Esophagus squamous epithelium (tissue), 5 donors: ENCODE measurements at regions not wholly inside any gene's neighbourhood (a gene's known extent, or its start where the extent isn't known, plus 50 kb on each side); places are given as distances from the start of the nearest gene placed in this dataset.
"Not testable (repeated sequence)": the region's sequence is repeated elsewhere in the genome, so short reads cannot be mapped to it uniquely, and the experiment has no call there.

Source experiments
- DNase-seq: peaks from one replicate; lab custom pipeline; 2025; lab: John Stamatoyannopoulos, UW
- H3K27ac ChIP-seq, 4 donors: fragments of 200-600 bp; sonication (generic); one replicate each; pipeline ENCODE4 v1.5.1; 2016 to 2019; ENCODE audit warnings: mild to moderate bottlenecking in 1 of 4
- H3K27me3 ChIP-seq, 4 donors: fragments of 200-600 bp; sonication (generic); 1 replicate in 3 of 4; 2 replicates in 1 of 4; pipeline versions ENCODE4 v1.5.1 to v1.6.0; 2017 to 2021; ENCODE audit warnings: antibody characterized with exemption in 1 of 4
- H3K36me3 ChIP-seq, 3 donors: fragments of 200-600 bp; sonication (generic); one replicate each; pipeline ENCODE4 v1.5.1; 2016 to 2019
- H3K4me1 ChIP-seq, 3 donors: fragments of 200-600 bp; sonication (generic); one replicate each; pipeline ENCODE4 v1.5.1; 2017 to 2019
- H3K4me3 ChIP-seq, 4 donors: fragments of 200-600 bp; sonication (generic); 1 replicate in 3 of 4; 2 replicates in 1 of 4; pipeline ENCODE4 v1.5.1; 2016 to 2019; ENCODE audit warnings: mild to moderate bottlenecking in 2 of 4, moderate library complexity in 1 of 4
- H3K9me3 ChIP-seq, 3 donors: fragments of 200-600 bp; sonication (generic); one replicate each; pipeline ENCODE4 v1.5.1; 2016 to 2019
- POLR2A ChIP-seq, 4 donors: fragments of 450-650 bp; IDR thresholded peaks; one replicate each; pipeline ENCODE4 v1.6.1; 2017; ENCODE audit warnings: antibody characterized with exemption in 4 of 4, mild to moderate bottlenecking in 4 of 4, moderate library complexity in 3 of 4
- WGBS, 2 donors: methylation state at CpG; one replicate each; pipeline ENCODE4 v1.1.5; 2018; 5-methylcytosine and 5-hydroxymethylcytosine counted together
- intact Hi-C: fragments of 100-400 bp; cut with DNase I; formaldehyde crosslinking; loops from one replicate; pipeline ENCODE4 v1.15.0; 2022
- TF ChIP-seq, protein P1 (sequence below), 6 experiments: fragments of 450-650 bp in 4 of 6; fragments of 200-600 bp in 2 of 6; sonication (generic) in 2 of 6; IDR thresholded peaks; one replicate each; pipeline ENCODE4 v1.5.1; 2016 to 2019; ENCODE audit warnings: antibody characterized with exemption in 6 of 6, mild to moderate bottlenecking in 4 of 6, moderate library complexity in 4 of 6
- donor health status: DM: yes; HTN: yes; CAD: no.

DNA sequence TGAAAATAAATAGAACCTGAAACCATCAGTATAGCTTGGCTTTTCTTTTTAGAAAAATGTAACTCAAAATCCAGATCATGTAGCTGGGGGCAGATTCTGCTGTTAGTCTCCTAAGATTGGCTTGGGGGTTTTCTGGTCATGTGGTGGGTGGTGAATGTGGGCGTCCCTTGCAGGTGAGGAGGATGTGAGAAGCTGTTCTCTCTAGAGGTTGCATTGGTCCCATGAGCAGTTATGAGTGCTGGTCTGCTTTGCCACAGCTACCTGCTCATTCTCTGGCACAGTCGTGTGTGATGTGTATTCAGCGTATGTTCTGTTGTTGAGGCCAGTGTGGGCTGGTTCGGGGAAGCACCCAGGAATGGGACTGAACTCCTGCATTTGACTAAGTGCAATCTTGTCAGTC is 466.8 kb downstream of the DIRAS2 start:
- peaks cover 0 to 2% (median 0%) of the 10 kb centered on the region in 3 donors for H3K9me3 ChIP-seq
- TF ChIP-seq, protein P1, sequence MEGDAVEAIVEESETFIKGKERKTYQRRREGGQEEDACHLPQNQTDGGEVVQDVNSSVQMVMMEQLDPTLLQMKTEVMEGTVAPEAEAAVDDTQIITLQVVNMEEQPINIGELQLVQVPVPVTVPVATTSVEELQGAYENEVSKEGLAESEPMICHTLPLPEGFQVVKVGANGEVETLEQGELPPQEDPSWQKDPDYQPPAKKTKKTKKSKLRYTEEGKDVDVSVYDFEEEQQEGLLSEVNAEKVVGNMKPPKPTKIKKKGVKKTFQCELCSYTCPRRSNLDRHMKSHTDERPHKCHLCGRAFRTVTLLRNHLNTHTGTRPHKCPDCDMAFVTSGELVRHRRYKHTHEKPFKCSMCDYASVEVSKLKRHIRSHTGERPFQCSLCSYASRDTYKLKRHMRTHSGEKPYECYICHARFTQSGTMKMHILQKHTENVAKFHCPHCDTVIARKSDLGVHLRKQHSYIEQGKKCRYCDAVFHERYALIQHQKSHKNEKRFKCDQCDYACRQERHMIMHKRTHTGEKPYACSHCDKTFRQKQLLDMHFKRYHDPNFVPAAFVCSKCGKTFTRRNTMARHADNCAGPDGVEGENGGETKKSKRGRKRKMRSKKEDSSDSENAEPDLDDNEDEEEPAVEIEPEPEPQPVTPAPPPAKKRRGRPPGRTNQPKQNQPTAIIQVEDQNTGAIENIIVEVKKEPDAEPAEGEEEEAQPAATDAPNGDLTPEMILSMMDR (IDR thresholded peaks at IDR 0.05) = no peak
- TF ChIP-seq POLR2A (IDR thresholded peaks at IDR 0.05) = no peak
- no peak overlapping the region for H3K4me3 ChIP-seq
- no peak overlapping the region for H3K27ac ChIP-seq
- WGBS, 2 donors = 72 to 83% methylated on average over 2 to 3 of the region's 4 CpGs
- intact Hi-C loops = no loop called here
- no peaks in the 10 kb centered on the region for H3K36me3 ChIP-seq
- no peaks in the 10 kb centered on the region for H3K27me3 ChIP-seq
- H3K4me1 ChIP-seq = no peaks in the 10 kb centered on the region
- DNase-seq = no peak

DNA sequence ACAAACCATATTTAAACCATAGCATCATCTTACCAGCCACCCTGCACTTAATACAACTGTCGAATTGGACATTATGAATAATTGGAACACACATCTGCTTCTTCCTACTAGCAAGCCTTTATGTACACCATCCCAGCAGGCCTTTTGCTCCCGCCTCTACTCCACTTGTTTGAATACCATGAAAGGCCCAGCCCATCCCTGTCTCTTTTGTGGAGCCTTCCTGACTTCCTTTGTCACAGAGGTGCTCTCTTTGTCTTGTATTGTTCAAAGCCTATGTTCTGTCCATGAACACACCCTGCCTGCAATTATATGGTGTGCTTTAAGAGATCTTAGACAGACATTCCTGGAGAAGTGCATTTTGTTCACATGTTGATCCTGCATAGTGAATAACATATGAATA is 465.7 kb downstream of the DIRAS2 start:
- TF ChIP-seq, protein P1 (IDR thresholded peaks at IDR 0.05) = no peak
- TF ChIP-seq POLR2A (IDR thresholded peaks at IDR 0.05) = no peak
- WGBS, 2 donors = 64 to 67% methylated on average over 2 of the region's 2 CpGs

DNA sequence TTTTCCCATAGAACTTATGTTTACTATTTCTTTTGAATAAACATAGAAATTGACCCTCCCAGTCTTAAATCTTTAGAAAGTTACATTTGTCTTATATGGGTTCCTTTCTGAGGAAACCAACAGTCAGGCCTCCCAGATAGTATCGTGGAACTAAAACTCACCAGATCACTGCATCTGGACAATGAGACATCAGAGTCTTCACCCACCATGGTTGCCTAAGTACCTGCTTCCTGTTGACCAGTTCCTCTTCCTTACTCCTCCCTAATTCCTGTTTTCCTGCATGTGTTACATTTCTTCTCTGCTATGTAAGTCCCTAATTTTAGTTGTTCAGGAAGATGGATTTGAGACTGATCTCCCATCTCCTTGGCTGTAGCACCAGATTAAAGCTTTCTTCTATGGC is 462.2 kb downstream of the DIRAS2 start:
- intact Hi-C loops = no loop called here
- no peak for DNase-seq
- 67 to 73% methylated on average over 1 of the region's 1 CpG for WGBS, 2 donors
- peaks cover 0 to 3% (median 0%) of the 10 kb centered on the region in 4 donors for H3K27me3 ChIP-seq
- TF ChIP-seq POLR2A (IDR thresholded peaks at IDR 0.05) = no peak
- TF ChIP-seq, protein P1 (IDR thresholded peaks at IDR 0.05) = no peak
- no peaks in the 10 kb centered on the region for H3K36me3 ChIP-seq
- H3K4me1 ChIP-seq = no peaks in the 10 kb centered on the region
- H3K4me3 ChIP-seq = no peak overlapping the region
- H3K9me3 ChIP-seq = no peaks in the 10 kb centered on the region
- no peak overlapping the region for H3K27ac ChIP-seq

More for the DNA sequence above, 465.7 kb downstream of the DIRAS2 start:
- Histone ChIP-seq H3K27ac (no peak overlapping the region), H3K4me3 (no peak overlapping the region), H3K4me1 (no peaks in the 10 kb centered on the region), H3K9me3 (no peaks in the 10 kb centered on the region), H3K36me3 (no peaks in the 10 kb centered on the region), H3K27me3 (peaks cover 0 to 3% (median 0%) of the 10 kb centered on the region in 4 donors)
- no peak for DNase-seq
- intact Hi-C loops = no loop called here

DNA sequence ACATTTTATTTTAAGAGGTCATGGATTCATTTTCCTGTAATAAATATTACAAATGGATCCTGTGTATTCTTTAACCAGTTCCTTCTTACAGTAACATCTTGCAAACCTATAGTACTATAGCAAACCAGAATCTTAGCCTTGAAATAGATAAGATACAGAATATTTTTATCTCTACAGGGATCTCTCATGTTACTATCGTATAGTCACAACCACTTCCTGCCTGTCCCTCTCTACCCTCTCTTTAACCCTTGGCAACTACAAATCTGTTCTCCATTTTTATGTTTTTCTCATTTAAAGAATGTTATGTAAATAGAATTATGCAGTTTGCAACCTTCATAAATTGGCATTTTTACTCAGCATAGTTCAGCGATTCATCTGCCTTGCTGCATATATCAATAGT is 454.0 kb downstream of the DIRAS2 start:
- no peak for DNase-seq
- Histone ChIP-seq H3K9me3 (no peaks in the 10 kb centered on the region), H3K4me3 (no peak overlapping the region), H3K36me3 (no peaks in the 10 kb centered on the region), H3K27ac (no peak overlapping the region), H3K4me1 (no peaks in the 10 kb centered on the region), H3K27me3 (peaks cover 0 to 6% (median 0%) of the 10 kb centered on the region in 4 donors)
- no peak for TF ChIP-seq POLR2A (IDR thresholded peaks at IDR 0.05)
- TF ChIP-seq, protein P1 (IDR thresholded peaks at IDR 0.05) = no peak
- intact Hi-C loops = no loop called here
- 62 to 65% methylated on average over 2 of the region's 2 CpGs for WGBS, 2 donors

DNA sequence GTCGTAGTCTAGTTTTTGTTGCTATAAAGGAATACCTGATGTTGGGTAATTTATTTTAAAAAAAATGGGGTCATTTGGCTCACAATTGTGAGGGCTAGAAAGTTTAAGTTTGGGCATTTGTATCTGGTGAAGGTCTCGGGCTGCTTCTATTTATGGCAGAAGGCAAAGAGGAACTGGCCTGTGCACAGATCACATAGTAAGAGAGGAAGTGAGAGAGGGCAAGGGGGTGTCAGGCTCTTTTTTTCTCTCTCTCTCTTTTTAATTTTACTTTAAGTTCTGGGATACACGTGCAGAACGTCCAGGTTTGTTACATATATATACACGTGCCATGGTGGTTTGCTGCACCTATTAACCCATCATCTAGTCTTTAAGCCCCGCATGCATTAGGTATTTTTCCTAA is 453.3 kb downstream of the DIRAS2 start:
- WGBS, 2 donors = 68 to 77% methylated on average over 6 of the region's 6 CpGs
- H3K36me3 ChIP-seq = no peaks in the 10 kb centered on the region
- intact Hi-C loops = no loop called here
- no peak for TF ChIP-seq POLR2A (IDR thresholded peaks at IDR 0.05)
- TF ChIP-seq, protein P1 (IDR thresholded peaks at IDR 0.05) = no peak
- H3K27me3 ChIP-seq = peaks cover 0 to 6% (median 0%) of the 10 kb centered on the region in 4 donors
- DNase-seq = no peak
- H3K4me1 ChIP-seq = no peaks in the 10 kb centered on the region
- no peak overlapping the region for H3K4me3 ChIP-seq
- H3K27ac ChIP-seq = no peak overlapping the region
- H3K9me3 ChIP-seq = no peaks in the 10 kb centered on the region

DNA sequence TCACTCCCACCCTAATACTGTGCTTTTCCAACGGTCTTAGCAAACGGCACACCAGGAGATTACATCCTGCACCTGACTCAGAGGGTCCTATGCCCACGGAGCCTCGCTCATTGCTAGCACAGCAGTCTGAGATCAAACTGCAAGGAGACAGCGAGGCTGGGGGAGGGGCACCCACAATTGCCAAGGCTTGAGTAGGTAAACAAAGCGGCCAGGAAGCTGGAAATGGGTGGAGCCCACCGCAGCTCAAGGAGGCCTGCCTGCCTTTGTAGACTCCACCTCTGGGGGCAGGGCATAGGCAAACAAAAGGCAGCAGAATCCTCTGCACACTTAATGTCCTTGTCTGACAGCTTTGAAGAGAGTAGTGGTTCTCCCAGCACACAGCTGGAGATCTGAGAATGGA is 450.2 kb downstream of the DIRAS2 start:
- intact Hi-C loops, H3K27me3 ChIP-seq, H3K9me3 ChIP-seq, DNase-seq, H3K27ac ChIP-seq, H3K4me1 ChIP-seq, H3K4me3 ChIP-seq, H3K36me3 ChIP-seq: not testable (repeated sequence)
- 63 to 77% methylated on average over 6 of the region's 7 CpGs for WGBS, 2 donors
